Esophagus muscularis mucosa (tissue), 4 donors: ENCODE measurements at regions not wholly inside any gene's neighbourhood (a gene's known extent, or its start where the extent isn't known, plus 50 kb on each side); places are given as distances from the start of the nearest gene placed in this dataset.

ENCODE experiments used
- DNase-seq: peaks from one replicate; pipeline ENCODE4 v3.0.0-alpha.2; 2017; ENCODE audit errors: extremely low spot score
- H3K27ac ChIP-seq, 4 donors: fragments of 200-600 bp; sonication (generic); replicated peaks in 1 of 4; 1 replicate in 3 of 4; 2 replicates in 1 of 4; pipeline ENCODE4 v1.5.1; 2016 to 2019; ENCODE audit warnings: mild to moderate bottlenecking in 1 of 4
- H3K27me3 ChIP-seq, 4 donors: fragments of 200-600 bp; sonication (generic); one replicate each; pipeline versions ENCODE4 v1.5.1 to v1.6.0; 2016 to 2019
- H3K36me3 ChIP-seq, 4 donors: fragments of 200-600 bp; sonication (generic); one replicate each; pipeline ENCODE4 v1.5.1; 2016 to 2019
- H3K4me1 ChIP-seq, 4 donors: fragments of 200-600 bp; sonication (generic); one replicate each; pipeline ENCODE4 v1.5.1; 2016 to 2019
- H3K4me3 ChIP-seq, 4 donors: fragments of 200-600 bp; sonication (generic); 1 replicate in 2 of 4; 2 replicates in 2 of 4; pipeline ENCODE4 v1.5.1; 2016 to 2019; ENCODE audit warnings: mild to moderate bottlenecking in 4 of 4, moderate library complexity in 1 of 4
- H3K9me3 ChIP-seq, 4 donors: fragments of 200-600 bp; sonication (generic); 1 replicate in 3 of 4; 2 replicates in 1 of 4; pipeline ENCODE4 v1.5.1; 2016 to 2019
- CTCF ChIP-seq, 3 experiments: fragments of 200-600 bp in 2 of 3; fragments of 450-650 bp in 1 of 3; sonication (generic) in 2 of 3; IDR thresholded peaks; one replicate each; pipeline ENCODE4 v1.5.1; 2017 to 2019; ENCODE audit warnings: antibody characterized with exemption in 3 of 3, mild to moderate bottlenecking in 2 of 3, moderate library complexity in 1 of 3
- EP300 ChIP-seq: sonication (generic); formaldehyde crosslinking; IDR thresholded peaks from one replicate; pipeline ENCODE4 v1.6.1; 2017; ENCODE audit warnings: antibody characterized with exemption
- POLR2A ChIP-seq: fragments of 450-650 bp; IDR thresholded peaks from one replicate; pipeline ENCODE4 v1.6.1; 2017; ENCODE audit warnings: antibody characterized with exemption, moderate library complexity, mild to moderate bottlenecking, low read depth
- POLR2AphosphoS5 ChIP-seq, 2 donors: sonication (generic); formaldehyde crosslinking; IDR thresholded peaks; one replicate each; pipeline ENCODE4 v1.6.1; 2017; ENCODE audit warnings: antibody characterized with exemption in 2 of 2
- WGBS: methylation state at CpG from one replicate; pipeline ENCODE4 v1.1.5; 2018; 5-methylcytosine and 5-hydroxymethylcytosine counted together
- intact Hi-C: fragments of 100-400 bp; cut with DNase I; formaldehyde crosslinking; loops from one replicate; pipeline ENCODE4 v1.15.1; 2023

DNA sequence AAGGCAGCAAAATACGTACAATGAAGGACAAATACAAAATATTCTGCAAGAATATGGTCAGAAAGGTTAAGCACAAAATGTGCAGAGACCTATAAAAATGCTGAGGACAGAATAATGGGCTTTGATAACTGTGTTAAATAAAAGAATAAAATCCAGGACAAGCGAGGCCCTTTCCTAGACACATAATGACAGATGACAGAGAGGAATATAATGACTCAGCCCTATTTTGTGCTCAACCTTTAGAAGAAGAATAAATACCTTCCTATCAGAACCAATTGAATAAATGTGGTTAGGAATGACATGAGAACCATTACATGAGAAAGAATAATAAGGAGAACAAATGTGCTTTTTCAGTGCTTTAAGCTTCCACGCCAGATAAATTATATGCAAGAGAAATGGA, 178.0 kb downstream of the TEX13C start:
- H3K27ac ChIP-seq: no peak overlapping the region
- TF ChIP-seq POLR2AphosphoS5 (IDR thresholded peaks at IDR 0.05) (no peak), EP300 (no peak), CTCF (IDR thresholded peaks at IDR 0.05) (no peak), POLR2A (no peak)
- no peaks in the 10 kb centered on the region for H3K9me3 ChIP-seq
- no peaks in the 10 kb centered on the region for H3K4me1 ChIP-seq
- WGBS: 63% methylated on average over 3 of the region's 3 CpGs
- no peaks in the 10 kb centered on the region for H3K27me3 ChIP-seq
- intact Hi-C loops: no loop called here
- no peak overlapping the region for H3K4me3 ChIP-seq
- DNase-seq: no peak
- H3K36me3 ChIP-seq: no peaks in the 10 kb centered on the region

DNA sequence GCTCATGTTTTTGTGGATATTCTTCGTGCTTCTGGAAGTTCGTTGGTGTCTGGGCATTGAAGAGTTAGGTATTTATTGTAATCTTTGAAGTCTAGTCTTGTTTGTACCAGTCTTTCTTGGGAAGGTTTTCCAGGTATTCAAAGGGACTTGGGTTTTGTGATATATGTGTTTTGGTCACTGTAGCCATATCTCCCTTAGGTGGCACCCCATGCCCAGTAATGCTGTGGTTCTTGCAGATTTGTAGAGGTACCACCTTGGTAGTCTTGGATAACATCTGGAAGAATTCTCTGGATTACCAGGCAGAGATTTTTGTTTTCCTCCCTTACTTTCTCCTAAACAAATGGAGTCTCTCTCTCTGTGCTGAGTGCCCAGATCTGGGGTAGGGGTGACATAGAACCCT, 184.1 kb downstream of the TEX13C start:
- TF ChIP-seq POLR2AphosphoS5 (IDR thresholded peaks at IDR 0.05) (no peak), POLR2A (no peak)
- DNase-seq: no peak
- Histone ChIP-seq H3K27me3 (no peaks in the 10 kb centered on the region), H3K4me3 (no peak overlapping the region), H3K27ac (no peak overlapping the region), H3K9me3 (no peaks in the 10 kb centered on the region), H3K4me1 (no peaks in the 10 kb centered on the region), H3K36me3 (no peaks in the 10 kb centered on the region)
- 57% methylated on average over 2 of the region's 2 CpGs for WGBS
- intact Hi-C loops: no loop called here

- intact Hi-C loops: no loop called here
- H3K9me3 ChIP-seq: no peaks in the 10 kb centered on the region
- H3K27me3 ChIP-seq: no peaks in the 10 kb centered on the region
- H3K36me3 ChIP-seq: no peaks in the 10 kb centered on the region
- TF ChIP-seq POLR2AphosphoS5 (IDR thresholded peaks at IDR 0.05): no peak
- TF ChIP-seq EP300: no peak
- no peaks in the 10 kb centered on the region for H3K4me1 ChIP-seq
- no peak for DNase-seq
- no peak overlapping the region for H3K4me3 ChIP-seq
- no peak overlapping the region for H3K27ac ChIP-seq
- WGBS: 79% methylated on average over 2 of the region's 2 CpGs
Measured at GRCh38 chrX:125505207-125505606, 185.5 kb downstream of the TEX13C start.

DNA sequence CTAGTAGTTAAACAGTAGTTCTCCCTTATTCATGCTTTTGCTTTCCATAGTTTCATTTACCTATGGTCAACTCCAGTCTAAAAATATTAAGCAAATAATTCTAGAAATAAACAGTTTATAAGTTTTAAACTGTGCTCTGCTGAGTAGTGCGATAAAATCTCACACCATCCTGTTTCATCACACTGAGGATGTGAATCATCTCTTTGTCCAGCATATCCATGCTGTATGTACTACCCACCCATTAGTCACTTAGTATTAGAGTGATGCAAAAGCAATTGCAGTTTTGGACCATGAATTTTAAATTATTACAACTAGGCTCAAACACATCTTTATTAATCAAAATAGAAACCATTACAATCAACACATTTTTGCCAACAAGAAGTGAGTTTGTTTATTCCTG, 187.4 kb downstream of the TEX13C start:
- Histone ChIP-seq H3K36me3 (no peaks in the 10 kb centered on the region), H3K9me3 (no peaks in the 10 kb centered on the region), H3K4me3 (no peak overlapping the region), H3K27ac (no peak overlapping the region), H3K4me1 (no peaks in the 10 kb centered on the region), H3K27me3 (no peaks in the 10 kb centered on the region)
- no peak for DNase-seq
- intact Hi-C loops: no loop called here
- TF ChIP-seq POLR2AphosphoS5 (IDR thresholded peaks at IDR 0.05) (no peak), CTCF (IDR thresholded peaks at IDR 0.05) (no peak), EP300 (no peak), POLR2A (no peak)
- 71% methylated on average over 1 of the region's 1 CpG for WGBS

- TF ChIP-seq EP300 (no peak), CTCF (IDR thresholded peaks at IDR 0.05) (no peak), POLR2A (no peak), POLR2AphosphoS5 (IDR thresholded peaks at IDR 0.05) (no peak)
- Histone ChIP-seq H3K4me3 (no peak overlapping the region), H3K27me3 (no peaks in the 10 kb centered on the region), H3K9me3 (no peaks in the 10 kb centered on the region), H3K27ac (no peak overlapping the region), H3K4me1 (no peaks in the 10 kb centered on the region), H3K36me3 (no peaks in the 10 kb centered on the region)
- 67% methylated on average over 1 of the region's 1 CpG for WGBS
- intact Hi-C loops: no loop called here
- DNase-seq: no peak
Measured at GRCh38 chrX:125520029-125520428, 200.4 kb downstream of the TEX13C start.

- Histone ChIP-seq H3K4me3 (no peak overlapping the region), H3K27ac (no peak overlapping the region), H3K36me3 (no peaks in the 10 kb centered on the region), H3K4me1 (no peaks in the 10 kb centered on the region), H3K27me3 (no peaks in the 10 kb centered on the region), H3K9me3 (no peaks in the 10 kb centered on the region)
- 33% methylated on average over 2 of the region's 2 CpGs for WGBS
- no peak for TF ChIP-seq POLR2AphosphoS5 (IDR thresholded peaks at IDR 0.05)
- no peak for TF ChIP-seq EP300
- TF ChIP-seq CTCF (IDR thresholded peaks at IDR 0.05): no peak
- TF ChIP-seq POLR2A: no peak
- intact Hi-C loops: no loop called here
- DNase-seq: no peak
Measured at GRCh38 chrX:125522752-125523151, 203.1 kb downstream of the TEX13C start.
